DOHH2 (cell line): ENCODE measurements at regions not wholly inside any gene's neighbourhood (a gene's known extent, or its start where the extent isn't known, plus 50 kb on each side); places are given as distances from the start of the nearest gene placed in this dataset.

Source experiments
- CTCF ChIP-seq: fragments of 200-600 bp; sonication (generic); IDR thresholded peaks from one replicate; pipeline ENCODE4 v1.5.1; 2014; ENCODE audit warnings: antibody characterized with exemption, mild to moderate bottlenecking, low read depth, low read length; ENCODE audit not compliant: poor library complexity, severe bottlenecking
- EZH2phosphoT487 ChIP-seq: fragments of 200-600 bp; sonication (generic); IDR thresholded peaks from 2 replicates; pipeline ENCODE4 v1.6.1; 2017; ENCODE audit warnings: borderline replicate concordance, mild to moderate bottlenecking, antibody characterized with exemption, low read length, moderate library complexity, mixed read lengths

- no peak for TF ChIP-seq CTCF
- no peak for TF ChIP-seq EZH2phosphoT487
Measured at GRCh38 chr3:175879417-175879816, 1020.3 kb downstream of the NAALADL2 start.
